H9 (cell line): ENCODE measurements at regions not wholly inside any gene's neighbourhood (a gene's known extent, or its start where the extent isn't known, plus 50 kb on each side); places are given as distances from the start of the nearest gene placed in this dataset.

Experiments used
- DNase-seq: peaks from one replicate; pipeline ENCODE4 v3.0.0-alpha.2; 2017
- H2AFZ ChIP-seq: one replicate; pipeline ENCODE4 v1.6.1; 2013; ENCODE audit warnings: mild to moderate bottlenecking, low read length, control low read depth, moderate library complexity
- H2AK5ac ChIP-seq: 2 replicates; pipeline ENCODE4 v1.6.1; 2013; ENCODE audit warnings: low read length, control low read depth, mixed read lengths; ENCODE audit not compliant: insufficient read length
- H2BK120ac ChIP-seq: one replicate; pipeline ENCODE4 v1.6.1; 2013; ENCODE audit warnings: low read depth, mild to moderate bottlenecking, low read length, control low read depth, inconsistent platforms; ENCODE audit not compliant: poor library complexity, severe bottlenecking
- H2BK12ac ChIP-seq: 2 replicates; pipeline ENCODE4 v1.6.1; 2013; ENCODE audit warnings: low read length, control low read depth, mixed read lengths, low read depth; ENCODE audit not compliant: insufficient read length
- H2BK15ac ChIP-seq: 2 replicates; pipeline ENCODE4 v1.6.1; 2013; ENCODE audit warnings: low read depth, low read length, control low read depth
- H2BK20ac ChIP-seq: one replicate; pipeline ENCODE4 v1.6.1; 2013; ENCODE audit warnings: low read depth, mild to moderate bottlenecking, low read length, control low read depth, inconsistent platforms; ENCODE audit not compliant: poor library complexity, severe bottlenecking
- H2BK5ac ChIP-seq: 2 replicates; pipeline ENCODE4 v1.6.1; 2013; ENCODE audit warnings: low read length, control low read depth, mixed read lengths; ENCODE audit not compliant: insufficient read length
- H3K14ac ChIP-seq: 2 replicates; pipeline ENCODE4 v1.6.1; 2013; ENCODE audit warnings: low read length, control low read depth; ENCODE audit not compliant: insufficient read depth
- H3K18ac ChIP-seq: 2 replicates; pipeline ENCODE4 v1.6.1; 2013; ENCODE audit warnings: low read depth, mild to moderate bottlenecking, mixed read lengths, low read length, control low read depth; ENCODE audit not compliant: insufficient read length
- H3K23ac ChIP-seq: 2 replicates; pipeline ENCODE4 v1.6.1; 2013; ENCODE audit warnings: low read length, control low read depth, mixed read lengths, low read depth; ENCODE audit not compliant: insufficient read length
- H3K23me2 ChIP-seq: 2 replicates; pipeline ENCODE4 v1.6.1; 2013; ENCODE audit warnings: low read depth, mild to moderate bottlenecking, mixed read lengths, low read length, control low read depth; ENCODE audit not compliant: insufficient read length, poor library complexity, severe bottlenecking
- H3K27ac ChIP-seq: 2 replicates; pipeline ENCODE4 v1.5.1; 2013; ENCODE audit warnings: low read length, control low read depth, mixed read lengths, low read depth; ENCODE audit not compliant: insufficient read length
- H3K27me3 ChIP-seq: 2 replicates; pipeline ENCODE4 v1.6.1; 2013; ENCODE audit warnings: low read length, control low read depth, inconsistent platforms; ENCODE audit not compliant: insufficient read depth
- H3K4ac ChIP-seq: 2 replicates; pipeline ENCODE4 v1.6.1; 2013; ENCODE audit warnings: low read depth, mild to moderate bottlenecking, control low read depth, inconsistent platforms, low read length, moderate library complexity
- H3K4me1 ChIP-seq: 2 replicates; pipeline ENCODE4 v1.6.1; 2013; ENCODE audit warnings: low read length, control low read depth, inconsistent platforms; ENCODE audit not compliant: insufficient read depth
- H3K4me2 ChIP-seq: 2 replicates; pipeline ENCODE4 v1.6.1; 2013; ENCODE audit warnings: low read length, control low read depth, mixed read lengths; ENCODE audit not compliant: insufficient read length, insufficient read depth
- H3K56ac ChIP-seq: 2 replicates; pipeline ENCODE4 v1.6.1; 2013; ENCODE audit warnings: low read depth, mild to moderate bottlenecking, mixed read lengths, low read length, control low read depth; ENCODE audit not compliant: insufficient read length
- H3K79me1 ChIP-seq: 2 replicates; pipeline ENCODE4 v1.6.1; 2013; ENCODE audit warnings: low read depth, mild to moderate bottlenecking, moderate library complexity, low read length, control low read depth, inconsistent platforms; ENCODE audit not compliant: insufficient read depth, poor library complexity, severe bottlenecking
- H3K79me2 ChIP-seq: 2 replicates; pipeline ENCODE4 v1.6.1; 2013; ENCODE audit warnings: low read length, control low read depth, inconsistent platforms; ENCODE audit not compliant: insufficient read depth
- H3K9ac ChIP-seq: 2 replicates; pipeline ENCODE4 v1.6.1; 2013; ENCODE audit warnings: low read length, control low read depth, mixed read lengths; ENCODE audit not compliant: insufficient read length; ENCODE audit errors: extremely low read depth
- H3K9me3 ChIP-seq: one replicate; pipeline ENCODE4 v1.6.1; 2013; ENCODE audit warnings: low read depth, low read length, inconsistent platforms; ENCODE audit not compliant: control insufficient read depth
- H3T11ph ChIP-seq: one replicate; pipeline ENCODE4 v1.6.1; 2013; ENCODE audit warnings: mild to moderate bottlenecking, low read length, control low read depth, inconsistent platforms
- H4K20me1 ChIP-seq: one replicate; pipeline ENCODE4 v1.6.1; 2013; ENCODE audit not compliant: control insufficient read depth, insufficient read length, insufficient read depth
- H4K5ac ChIP-seq: 2 replicates; pipeline ENCODE4 v1.6.1; 2013; ENCODE audit warnings: low read depth, mild to moderate bottlenecking, mixed read lengths, low read length, control low read depth; ENCODE audit not compliant: insufficient read length
- H4K8ac ChIP-seq: replicated peaks from 2 replicates; pipeline ENCODE4 v1.6.1; 2013; ENCODE audit warnings: low read length, control low read depth, mixed read lengths, low read depth; ENCODE audit not compliant: insufficient read length
- H4K91ac ChIP-seq: 2 replicates; pipeline ENCODE4 v1.6.1; 2013; ENCODE audit warnings: low read depth, mild to moderate bottlenecking, moderate library complexity, mixed read lengths, low read length, control low read depth; ENCODE audit not compliant: insufficient read length
- H3K27ac Mint-ChIP-seq, 3 experiments: 2 replicates in 2 of 3; 3 replicates in 1 of 3; pipeline ENCODE4 v1.8.0; 2020 to 2021; ENCODE audit warnings: mixed read lengths in 3 of 3, mild to moderate bottlenecking in 1 of 3, moderate library complexity in 1 of 3
- H3K27me3 Mint-ChIP-seq: 2 replicates; pipeline ENCODE4 v1.8.0; 2021; ENCODE audit warnings: low read depth, mild to moderate bottlenecking, moderate library complexity, mixed read lengths
- H3K36me3 Mint-ChIP-seq, 3 experiments: 2 replicates in 2 of 3; 3 replicates in 1 of 3; pipeline ENCODE4 v1.8.0; 2020 to 2021; ENCODE audit warnings: low read depth in 3 of 3, mixed read lengths in 3 of 3; ENCODE audit not compliant: insufficient read depth in 1 of 3
- H3K4me1 Mint-ChIP-seq, 2 experiments: 2 replicates each; pipeline ENCODE4 v1.8.0; 2020; ENCODE audit warnings: mixed read lengths in 2 of 2
- H3K4me3 Mint-ChIP-seq, 2 experiments: 2 replicates in 1 of 2; 3 replicates in 1 of 2; pipeline ENCODE4 v1.8.0; 2020 to 2021; ENCODE audit warnings: mild to moderate bottlenecking in 2 of 2, mixed read lengths in 2 of 2, moderate library complexity in 1 of 2
- H3K9me3 Mint-ChIP-seq, 2 experiments: 2 replicates in 1 of 2; 3 replicates in 1 of 2; pipeline ENCODE4 v1.8.0; 2020; ENCODE audit warnings: mild to moderate bottlenecking in 2 of 2, mixed read lengths in 2 of 2, moderate library complexity in 1 of 2
- CTCF ChIP-seq: fragments of 200-600 bp; sonication (generic); conservative IDR thresholded peaks from 3 replicates; pipeline ENCODE4 v1.8.0; 2021; ENCODE audit warnings: antibody characterized with exemption, mild to moderate bottlenecking
- WGBS: extraction: QIAGEN DNeasy Blood & Tissue Kit; methylation state at CpG from one replicate; pipeline ENCODE4 v1.1.7; 2013; ENCODE audit warnings: missing lambda C conversion rate, low lambda C conversion rate, mixed read lengths; ENCODE audit not compliant: insufficient read length; ENCODE audit errors: extremely low coverage; 5-methylcytosine and 5-hydroxymethylcytosine counted together

GRCh38 chr2:163459986-163460385 is 275.8 kb downstream of the FIGN start:
- TF ChIP-seq CTCF, result no peak

More at GRCh38 chr2:163459986-163460385, 275.8 kb downstream of the FIGN start:
- Histone ChIP-seq H2AFZ (no peak overlapping the region), H3K27me3 (no peaks in the 10 kb centered on the region), H3K14ac (no peak overlapping the region), H3K18ac (no peak overlapping the region), H4K91ac (no peak overlapping the region), H2BK5ac (no peak overlapping the region), H2BK12ac (no peak overlapping the region), H2BK15ac (no peak overlapping the region), H3K27ac (no peak overlapping the region), H4K8ac (no peak overlapping the region), H3K4me2 (no peak overlapping the region), H2AK5ac (no peak overlapping the region), H3K23ac (no peak overlapping the region), H4K20me1 (no peaks in the 10 kb centered on the region), H4K5ac (no peak overlapping the region), H3T11ph (no peak overlapping the region), H2BK20ac (no peak overlapping the region), H3K9me3 (no peaks in the 10 kb centered on the region), H3K23me2 (no peaks in the 10 kb centered on the region), H3K79me1 (no peaks in the 10 kb centered on the region), H3K4me1 (no peaks in the 10 kb centered on the region), H3K79me2 (no peaks in the 10 kb centered on the region), H2BK120ac (no peak overlapping the region), H3K4ac (no peak overlapping the region), H3K9ac (no peak overlapping the region), H3K56ac (no peak overlapping the region)
- no peak for DNase-seq
- no CpG with 5 or more reads among the region's 9 CpGs for WGBS
- H3K27ac Mint-ChIP-seq, result no peak overlapping the region; a peak in 1 of 7 replicates
- no peaks in the 10 kb centered on the region for H3K36me3 Mint-ChIP-seq
- peaks cover 0 to 3% of the 10 kb centered on the region in 2 experiments; a peak in 1 of 4 replicates for H3K4me1 Mint-ChIP-seq
- no peaks in the 10 kb centered on the region for H3K9me3 Mint-ChIP-seq
- no peak overlapping the region for H3K4me3 Mint-ChIP-seq
- H3K27me3 Mint-ChIP-seq, result no peaks in the 10 kb centered on the region
